Activated B cell treated with CpG ODN at 0.5 μM for 24 hours (primary cell): ENCODE measurements at regions not wholly inside any gene's neighbourhood (a gene's known extent, or its start where the extent isn't known, plus 50 kb on each side); places are given as distances from the start of the nearest gene placed in this dataset.

Experiments used
- ATAC-seq: fragments of 200-7000 bp; cut with Tn5 transposase; one replicate; pipeline ENCODE4 v1.10.0; 2021; ENCODE audit warnings: low read depth, mild to moderate bottlenecking, moderate library complexity
- CTCF ChIA-PET: fragments of 350-600 bp; sonication (Branson Sonifier 250); formaldehyde crosslinking; loops from one replicate; lab custom pipeline; 2021; ENCODE audit warnings: antibody characterized with exemption; lab: Charles Lee
- POLR2A ChIA-PET: fragments of 350-600 bp; sonication (Branson Sonifier 250); formaldehyde crosslinking; loops from one replicate; lab custom pipeline; 2021; ENCODE audit warnings: antibody characterized with exemption; lab: Charles Lee
- DNase-seq: peaks from one replicate; pipeline ENCODE4 v3.0.0; 2022
- H3K27ac Mint-ChIP-seq: one replicate; pipeline ENCODE4 v1.8.0; 2020; ENCODE audit warnings: mixed read lengths
- H3K27me3 Mint-ChIP-seq: one replicate; pipeline ENCODE4 v1.8.0; 2021; ENCODE audit warnings: mixed read lengths
- H3K36me3 Mint-ChIP-seq: one replicate; pipeline ENCODE4 v1.8.0; 2021; ENCODE audit warnings: low read depth, mixed read lengths
- H3K4me1 Mint-ChIP-seq: one replicate; pipeline ENCODE4 v1.8.0; 2021; ENCODE audit warnings: mixed read lengths
- H3K4me3 Mint-ChIP-seq: one replicate; pipeline ENCODE4 v1.8.0; 2020; ENCODE audit warnings: mild to moderate bottlenecking, mixed read lengths
- H3K9me3 Mint-ChIP-seq: one replicate; pipeline ENCODE4 v1.8.0; 2020; ENCODE audit warnings: mixed read lengths
- CTCF ChIP-seq: fragments of 200-600 bp; IDR thresholded peaks from one replicate; pipeline ENCODE4 v1.8.0; 2022; ENCODE audit warnings: antibody characterized with exemption, mild to moderate bottlenecking
- intact Hi-C: fragments of 100-400 bp; cut with micrococcal nuclease; formaldehyde crosslinking; loops from one replicate; pipeline ENCODE4 v1.15.1; 2024

DNA sequence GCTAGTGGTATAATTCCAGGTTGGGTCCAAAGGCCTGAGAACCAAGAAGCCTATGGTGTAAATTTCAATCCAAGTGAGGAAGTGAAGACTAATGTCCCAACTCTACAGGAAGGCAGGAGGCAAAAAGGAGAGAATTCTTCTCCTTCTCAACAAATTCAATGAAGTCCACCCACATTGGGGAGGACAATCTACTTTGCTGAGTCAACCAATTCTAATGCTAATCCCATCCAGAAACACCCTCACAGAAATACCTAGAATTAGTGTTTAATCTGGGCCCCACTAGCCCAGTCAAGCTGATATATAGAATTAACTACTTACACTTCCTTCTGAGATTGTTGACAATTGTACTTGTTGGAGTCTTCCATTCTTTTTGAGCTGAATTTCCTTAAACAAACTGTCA lies 413.2 kb upstream of the PHF14 start:
- Mint-ChIP-seq H3K27ac (no peak overlapping the region), H3K27me3 (no peaks in the 10 kb centered on the region), H3K36me3 (no peaks in the 10 kb centered on the region), H3K4me3 (no peak overlapping the region), H3K9me3 (peaks cover 2% of the 10 kb centered on the region), H3K4me1 (no peaks in the 10 kb centered on the region)
- TF ChIP-seq CTCF = no peak
- POLR2A ChIA-PET = no interaction called here
- intact Hi-C loops = no loop called here
- ATAC-seq = no peak
- no peak for DNase-seq
- CTCF ChIA-PET = no interaction called here

DNA sequence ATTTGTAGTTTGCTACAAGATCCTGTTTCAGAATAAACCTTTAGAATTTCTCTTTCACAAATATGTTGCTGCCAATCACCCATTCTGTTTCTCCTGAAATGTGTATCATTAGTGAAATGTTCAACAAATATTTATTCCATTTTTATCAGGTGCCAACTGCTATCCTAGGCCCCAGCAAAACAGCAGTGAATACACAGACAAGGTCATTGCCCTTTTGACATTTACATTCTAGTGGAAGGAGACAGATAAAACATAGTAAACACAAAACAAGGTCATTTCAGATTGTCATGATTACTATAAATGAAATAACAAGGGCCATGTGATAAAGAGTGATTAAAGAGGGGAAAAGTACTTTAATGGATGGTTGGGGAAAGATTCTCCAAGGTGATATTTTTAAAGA lies 404.8 kb upstream of the PHF14 start:
- H3K27me3 Mint-ChIP-seq = no peaks in the 10 kb centered on the region
- CTCF ChIA-PET = no interaction called here

GRCh38 chr7:10571759-10572158 lies 401.9 kb upstream of the PHF14 start:
- Mint-ChIP-seq H3K36me3 (no peaks in the 10 kb centered on the region), H3K4me3 (no peak overlapping the region), H3K9me3 (no peaks in the 10 kb centered on the region), H3K27me3 (no peaks in the 10 kb centered on the region), H3K27ac (no peak overlapping the region), H3K4me1 (no peaks in the 10 kb centered on the region)
- TF ChIP-seq CTCF = no peak
- CTCF ChIA-PET = no interaction called here
- DNase-seq = no peak
- intact Hi-C loops = no loop called here
- no peak for ATAC-seq
- POLR2A ChIA-PET = no interaction called here

More for the DNA sequence above, 404.8 kb upstream of the PHF14 start:
- POLR2A ChIA-PET = no interaction called here
- H3K27ac Mint-ChIP-seq = no peak overlapping the region
- H3K4me3 Mint-ChIP-seq = no peak overlapping the region
- ATAC-seq (no peak), DNase-seq (no peak)
- TF ChIP-seq CTCF = no peak
- H3K36me3 Mint-ChIP-seq = no peaks in the 10 kb centered on the region
- no peaks in the 10 kb centered on the region for H3K4me1 Mint-ChIP-seq
- intact Hi-C loops = no loop called here
- peaks cover 6% of the 10 kb centered on the region for H3K9me3 Mint-ChIP-seq

- intact Hi-C loops = no loop called here
- Mint-ChIP-seq H3K9me3 (no peaks in the 10 kb centered on the region), H3K27me3 (no peaks in the 10 kb centered on the region), H3K27ac (no peak overlapping the region), H3K36me3 (no peaks in the 10 kb centered on the region), H3K4me3 (no peak overlapping the region), H3K4me1 (no peaks in the 10 kb centered on the region)
- ChIA-PET CTCF (no interaction called here), POLR2A (no interaction called here)
- no peak for ATAC-seq
- no peak for DNase-seq
- TF ChIP-seq CTCF = no peak
Observed at GRCh38 chr7:10577866-10578374, 395.8 kb upstream of the PHF14 start.

- ATAC-seq (no peak), DNase-seq (no peak)
- Mint-ChIP-seq H3K27ac (no peak overlapping the region), H3K9me3 (no peaks in the 10 kb centered on the region), H3K27me3 (no peaks in the 10 kb centered on the region), H3K4me3 (no peak overlapping the region), H3K4me1 (no peaks in the 10 kb centered on the region), H3K36me3 (no peaks in the 10 kb centered on the region)
- CTCF ChIA-PET = no interaction called here
- intact Hi-C loops = no loop called here
- POLR2A ChIA-PET = no interaction called here
- no peak for TF ChIP-seq CTCF
Observed at GRCh38 chr7:10579561-10579960, 394.1 kb upstream of the PHF14 start.
